ENCODE measurements at regions not wholly inside any gene's neighbourhood (a gene's known extent, or its start where the extent isn't known, plus 50 kb on each side); places are given as distances from the start of the nearest gene placed in this dataset.

DNA sequence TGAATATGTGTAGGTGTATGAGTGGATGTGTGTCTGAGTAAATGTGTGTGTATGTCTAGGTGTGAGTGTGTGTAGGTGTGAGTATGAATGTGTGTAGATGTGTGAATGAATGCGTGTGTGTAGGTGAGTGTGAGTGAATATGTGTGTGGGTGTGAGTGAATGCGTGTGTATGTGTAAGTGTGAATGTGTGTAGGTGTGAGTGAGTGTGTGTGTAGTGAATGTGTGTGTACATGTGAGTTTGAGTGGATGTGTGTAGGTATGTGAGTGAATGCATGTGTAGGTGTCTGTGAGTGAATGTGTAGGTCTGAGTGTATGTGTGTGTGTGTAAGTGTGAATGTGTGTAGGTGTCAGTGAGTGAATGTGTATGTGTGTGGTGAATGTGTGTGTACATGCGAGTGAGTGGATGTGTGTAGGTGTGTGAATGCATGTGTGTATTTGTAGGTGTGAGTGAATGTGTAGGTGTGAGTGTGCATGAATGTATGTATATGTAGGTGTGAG lies 201.0 kb upstream of the ZNF536 start:
- Histone ChIP-seq H3K4me3 (ENCODE audit: low read length) (no peak overlapping the region), H3K27me3 (ENCODE audit: insufficient read depth, low read length) (no peaks in the 10 kb centered on the region), H3K27ac (ENCODE audit: low read length) (no peak overlapping the region)

DNA sequence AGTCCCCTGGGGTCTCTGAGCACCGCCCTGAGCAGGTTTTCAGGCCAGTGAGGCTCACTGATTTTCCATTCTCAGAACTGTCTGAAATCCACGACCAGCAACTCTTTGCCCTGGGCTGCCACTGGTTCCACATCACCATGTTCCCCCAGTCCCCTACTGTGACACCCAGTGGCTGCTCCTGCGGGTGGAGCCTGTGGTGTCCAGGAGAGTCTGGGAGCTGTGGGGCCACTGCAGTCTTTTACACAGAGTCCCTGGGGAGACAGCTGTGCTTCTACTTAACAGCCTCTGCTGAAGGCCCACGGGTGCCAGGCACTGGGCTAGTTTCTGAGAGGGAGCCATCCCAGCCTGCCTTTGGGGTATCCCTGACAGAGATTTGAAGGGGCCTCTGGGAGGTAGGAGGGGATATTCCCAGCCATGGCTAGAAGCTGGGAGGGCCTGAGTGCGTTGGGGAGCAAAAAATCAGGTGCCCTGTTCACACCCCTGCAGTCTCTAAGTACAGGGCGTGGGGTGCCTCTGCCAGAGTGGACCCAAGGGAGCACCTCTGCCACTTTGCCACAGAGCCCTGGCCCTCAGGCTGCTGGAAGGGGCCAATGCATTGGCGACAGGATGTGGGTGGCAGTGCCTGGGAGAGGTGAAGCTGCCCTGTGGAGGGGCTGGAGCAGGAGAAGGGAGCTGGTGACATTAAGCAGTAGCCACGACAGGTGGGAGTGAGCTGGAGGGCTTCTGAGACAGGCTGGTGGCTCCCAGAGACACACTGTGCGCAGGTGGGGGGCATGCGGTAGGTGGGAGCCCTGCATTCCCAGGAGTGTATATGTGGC lies 200.2 kb upstream of the ZNF536 start:
- no peak overlapping the region for H3K9ac ChIP-seq (ENCODE audit: low read depth, low read length)
- no peak overlapping the region for H3K4me3 ChIP-seq (ENCODE audit: low read length)
- H3K9me3 ChIP-seq (ENCODE audit: insufficient read depth, low read depth, low read length) = no peaks in the 10 kb centered on the region
- no peaks in the 10 kb centered on the region for H3K27me3 ChIP-seq (ENCODE audit: insufficient read depth, low read length)
- no peaks in the 10 kb centered on the region for H3K36me3 ChIP-seq (ENCODE audit: insufficient read depth, low read depth, low read length)
- H3K27ac ChIP-seq (ENCODE audit: low read length) = no peak overlapping the region
- H3K4me1 ChIP-seq (ENCODE audit: insufficient read depth, low read length) = no peaks in the 10 kb centered on the region

More for the DNA sequence above, 201.0 kb upstream of the ZNF536 start:
- H3K4me1 ChIP-seq (ENCODE audit: insufficient read depth, low read length) = no peaks in the 10 kb centered on the region
- no peak overlapping the region for H3K9ac ChIP-seq (ENCODE audit: low read depth, low read length)
- no peaks in the 10 kb centered on the region for H3K36me3 ChIP-seq (ENCODE audit: insufficient read depth, low read depth, low read length)
- H3K9me3 ChIP-seq (ENCODE audit: insufficient read depth, low read depth, low read length) = no peaks in the 10 kb centered on the region

DNA sequence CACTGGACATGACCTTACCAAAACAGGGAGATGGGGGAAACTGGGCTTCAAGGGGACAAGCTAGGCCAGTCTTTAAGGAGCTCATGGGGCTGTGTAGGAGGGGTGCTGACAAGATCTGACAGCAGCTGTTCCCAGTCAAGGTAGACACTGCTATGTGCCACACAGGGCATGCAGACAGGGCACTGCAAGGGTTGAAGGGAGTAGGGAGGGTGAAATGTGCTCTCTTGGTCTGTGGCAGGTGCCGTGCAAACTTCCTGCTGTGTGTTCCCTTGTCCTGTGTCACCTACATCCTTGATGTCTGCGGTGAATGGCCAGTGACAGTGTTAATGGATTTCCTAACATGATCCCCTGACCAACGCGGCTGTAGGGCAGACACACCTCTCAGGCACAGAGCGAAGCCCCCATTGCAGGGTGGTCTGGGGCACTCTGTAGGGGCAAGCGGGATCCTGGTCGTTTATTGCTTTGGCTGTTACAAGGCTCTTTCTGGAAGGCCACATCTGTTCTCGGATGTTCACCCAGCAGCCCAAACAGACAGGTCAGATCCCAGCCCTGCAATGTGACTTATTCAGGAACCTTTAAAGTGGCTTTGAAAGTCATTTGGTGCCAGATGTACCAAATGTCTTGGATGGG lies 199.5 kb upstream of the ZNF536 start:
- Histone ChIP-seq H3K4me3 (ENCODE audit: low read length) (no peak overlapping the region), H3K27ac (ENCODE audit: low read length) (no peak overlapping the region), H3K36me3 (ENCODE audit: insufficient read depth, low read depth, low read length) (no peaks in the 10 kb centered on the region), H3K4me1 (ENCODE audit: insufficient read depth, low read length) (no peaks in the 10 kb centered on the region), H3K27me3 (ENCODE audit: insufficient read depth, low read length) (no peaks in the 10 kb centered on the region), H3K9me3 (ENCODE audit: insufficient read depth, low read depth, low read length) (no peaks in the 10 kb centered on the region), H3K9ac (ENCODE audit: low read depth, low read length) (no peak overlapping the region)

DNA sequence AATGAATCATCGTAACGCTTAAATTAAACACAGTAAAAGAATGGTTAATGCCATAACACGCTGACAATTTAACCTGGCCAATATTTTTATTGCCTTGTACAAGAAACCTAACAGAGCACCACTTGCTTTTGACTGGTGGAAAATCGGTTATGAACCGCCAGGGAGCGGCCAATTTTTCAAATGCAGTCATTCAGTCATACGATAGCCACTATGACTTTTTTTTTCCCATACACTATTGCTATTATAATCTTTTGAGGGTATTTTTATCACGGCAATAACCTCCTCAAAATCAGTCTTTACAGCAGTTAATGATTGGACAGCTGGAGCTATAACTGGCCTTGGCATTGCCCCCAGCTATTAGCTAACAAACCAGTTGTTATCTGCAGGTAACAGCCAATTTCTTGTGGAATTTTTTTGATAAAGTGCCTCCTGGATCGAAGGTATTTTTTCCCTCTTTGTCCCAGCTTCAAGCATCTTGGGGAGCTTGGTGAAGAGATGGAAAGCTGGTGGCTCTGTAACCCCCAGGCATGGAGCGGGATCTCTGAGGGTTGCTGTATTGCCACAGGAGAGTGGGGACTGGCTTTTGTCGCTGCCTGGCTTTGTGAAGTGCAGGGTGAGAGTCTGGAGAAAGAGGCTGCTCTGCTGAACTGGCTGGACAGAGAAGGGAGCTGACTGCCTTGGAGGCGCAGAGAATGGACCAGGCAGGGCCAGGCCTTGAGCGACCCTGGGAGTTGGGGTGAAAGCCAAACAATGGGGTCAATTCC lies 198.4 kb upstream of the ZNF536 start:
- Histone ChIP-seq H3K9me3 (ENCODE audit: insufficient read depth, low read depth, low read length) (no peaks in the 10 kb centered on the region), H3K36me3 (ENCODE audit: insufficient read depth, low read depth, low read length) (no peaks in the 10 kb centered on the region), H3K4me1 (ENCODE audit: insufficient read depth, low read length) (no peaks in the 10 kb centered on the region), H3K4me3 (ENCODE audit: low read length) (no peak overlapping the region), H3K27me3 (ENCODE audit: insufficient read depth, low read length) (no peaks in the 10 kb centered on the region), H3K27ac (ENCODE audit: low read length) (no peak overlapping the region), H3K9ac (ENCODE audit: low read depth, low read length) (no peak overlapping the region)

DNA sequence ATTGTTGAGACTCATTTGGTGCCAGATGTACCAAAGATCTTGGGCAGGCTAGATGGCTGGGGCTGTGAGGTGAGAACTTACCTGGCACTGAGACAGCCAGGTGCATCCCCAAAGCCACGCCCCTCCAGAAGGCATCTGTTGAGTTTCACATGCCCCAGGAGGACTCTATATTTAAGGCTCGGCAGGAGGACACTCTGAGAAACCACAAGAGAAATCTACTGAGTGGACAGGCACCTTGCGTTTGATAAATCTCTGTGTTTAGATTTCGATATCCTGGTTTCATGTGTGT lies 197.9 kb upstream of the ZNF536 start:
- no peak overlapping the region for H3K4me3 ChIP-seq (ENCODE audit: low read length)
- no peak overlapping the region for H3K27ac ChIP-seq (ENCODE audit: low read length)
- no peaks in the 10 kb centered on the region for H3K27me3 ChIP-seq (ENCODE audit: insufficient read depth, low read length)
- no peaks in the 10 kb centered on the region for H3K36me3 ChIP-seq (ENCODE audit: insufficient read depth, low read depth, low read length)
- no peaks in the 10 kb centered on the region for H3K4me1 ChIP-seq (ENCODE audit: insufficient read depth, low read length)
- H3K9ac ChIP-seq (ENCODE audit: low read depth, low read length) = no peak overlapping the region
- H3K9me3 ChIP-seq (ENCODE audit: insufficient read depth, low read depth, low read length) = no peaks in the 10 kb centered on the region

DNA sequence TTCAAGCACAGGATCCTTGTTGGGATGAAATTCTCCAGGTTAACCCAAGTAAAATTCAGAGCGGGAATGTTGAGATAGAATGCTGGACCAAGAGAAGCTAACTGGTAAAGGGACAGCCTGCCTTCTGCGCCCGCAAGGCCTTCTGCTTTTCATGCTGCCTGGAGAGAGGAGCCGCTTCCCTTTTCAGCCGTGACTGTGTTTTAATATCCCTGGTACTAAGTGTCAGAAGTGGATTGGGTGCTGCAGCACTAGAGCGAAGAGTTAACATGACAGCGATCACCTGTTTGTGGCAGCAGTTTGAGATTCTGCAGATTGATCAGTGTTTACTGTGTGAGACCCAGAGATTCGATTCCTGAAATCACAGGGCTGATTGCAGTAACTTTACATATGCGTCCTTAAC lies 197.4 kb upstream of the ZNF536 start:
- no peak overlapping the region for H3K27ac ChIP-seq (ENCODE audit: low read length)
- no peaks in the 10 kb centered on the region for H3K9me3 ChIP-seq (ENCODE audit: insufficient read depth, low read depth, low read length)
- H3K4me3 ChIP-seq (ENCODE audit: low read length) = no peak overlapping the region
- no peaks in the 10 kb centered on the region for H3K36me3 ChIP-seq (ENCODE audit: insufficient read depth, low read depth, low read length)
- no peaks in the 10 kb centered on the region for H3K4me1 ChIP-seq (ENCODE audit: insufficient read depth, low read length)
- no peaks in the 10 kb centered on the region for H3K27me3 ChIP-seq (ENCODE audit: insufficient read depth, low read length)
- H3K9ac ChIP-seq (ENCODE audit: low read depth, low read length) = no peak overlapping the region

DNA sequence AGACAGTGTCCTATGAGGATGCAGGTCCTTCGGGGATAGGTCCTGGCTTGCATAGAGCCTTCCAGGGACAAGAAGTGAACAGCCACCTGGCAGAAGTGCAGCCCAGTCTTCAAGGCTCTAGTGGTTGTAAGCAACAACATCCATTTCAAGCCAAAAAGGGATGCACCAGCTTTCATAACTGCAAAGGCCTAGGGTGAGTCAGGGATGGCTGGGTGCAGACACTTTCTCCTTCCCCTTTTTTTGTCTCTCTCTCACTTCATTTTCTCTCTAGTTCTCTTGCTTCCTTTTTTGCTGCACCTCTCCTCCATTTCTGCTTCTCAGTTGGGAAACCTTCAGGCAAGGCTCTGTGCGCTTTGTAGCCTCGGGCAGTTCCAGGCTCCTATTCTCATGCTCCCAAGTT lies 196.2 kb upstream of the ZNF536 start:
- H3K4me1 ChIP-seq (ENCODE audit: insufficient read depth, low read length) = no peaks in the 10 kb centered on the region
- no peak overlapping the region for H3K9ac ChIP-seq (ENCODE audit: low read depth, low read length)
- no peak overlapping the region for H3K4me3 ChIP-seq (ENCODE audit: low read length)
- no peaks in the 10 kb centered on the region; the same call in 1 of the 2 replicates for H3K9me3 ChIP-seq (ENCODE audit: insufficient read depth, low read depth, low read length)
- H3K36me3 ChIP-seq (ENCODE audit: insufficient read depth, low read depth, low read length) = no peaks in the 10 kb centered on the region
- H3K27ac ChIP-seq (ENCODE audit: low read length) = no peak overlapping the region
- H3K27me3 ChIP-seq (ENCODE audit: insufficient read depth, low read length) = no peaks in the 10 kb centered on the region

DNA sequence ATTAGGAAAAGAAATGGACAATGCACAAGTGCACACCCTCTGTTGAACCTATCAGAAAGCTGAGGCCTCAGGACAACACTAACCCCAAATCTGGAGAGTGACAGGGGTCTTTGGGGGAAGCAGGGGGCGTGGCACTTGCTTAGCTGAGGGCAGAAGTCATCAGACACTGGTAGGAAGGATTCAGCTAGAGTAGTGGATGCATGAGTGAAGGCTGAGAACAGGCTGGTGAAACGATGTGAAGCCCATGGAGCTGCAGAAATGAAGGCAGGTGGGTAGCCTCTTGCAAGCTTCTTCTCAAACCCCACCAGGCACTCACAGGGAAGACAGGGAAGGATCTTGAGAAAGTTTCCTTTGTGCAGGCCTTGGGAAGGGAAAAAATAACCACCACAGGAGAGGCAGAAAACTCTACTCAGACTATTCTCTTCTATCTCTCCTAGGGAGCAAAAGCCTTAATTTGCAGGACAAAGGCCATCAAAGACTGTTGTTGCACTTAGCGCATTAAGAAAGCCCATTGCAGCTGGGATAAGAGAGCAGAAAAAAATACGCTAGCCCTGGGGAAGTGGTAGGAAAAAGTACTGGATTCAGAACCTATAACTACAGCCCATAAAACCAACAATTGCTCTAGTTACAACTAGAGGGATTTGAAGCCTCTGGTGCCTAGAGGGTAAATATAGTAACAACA lies 193.3 kb upstream of the ZNF536 start:
- Histone ChIP-seq H3K27me3 (ENCODE audit: insufficient read depth, low read length) (no peaks in the 10 kb centered on the region), H3K9ac (ENCODE audit: low read depth, low read length) (no peak overlapping the region), H3K4me3 (ENCODE audit: low read length) (0 out of 2 replicates have a peak overlapping the region, but pooled peaks have one; percentile 24), H3K9me3 (ENCODE audit: insufficient read depth, low read depth, low read length) (peaks cover 14% of the 10 kb centered on the region), H3K27ac (ENCODE audit: low read length) (no peak overlapping the region), H3K36me3 (ENCODE audit: insufficient read depth, low read depth, low read length) (no peaks in the 10 kb centered on the region), H3K4me1 (ENCODE audit: insufficient read depth, low read length) (no peaks in the 10 kb centered on the region)

DNA sequence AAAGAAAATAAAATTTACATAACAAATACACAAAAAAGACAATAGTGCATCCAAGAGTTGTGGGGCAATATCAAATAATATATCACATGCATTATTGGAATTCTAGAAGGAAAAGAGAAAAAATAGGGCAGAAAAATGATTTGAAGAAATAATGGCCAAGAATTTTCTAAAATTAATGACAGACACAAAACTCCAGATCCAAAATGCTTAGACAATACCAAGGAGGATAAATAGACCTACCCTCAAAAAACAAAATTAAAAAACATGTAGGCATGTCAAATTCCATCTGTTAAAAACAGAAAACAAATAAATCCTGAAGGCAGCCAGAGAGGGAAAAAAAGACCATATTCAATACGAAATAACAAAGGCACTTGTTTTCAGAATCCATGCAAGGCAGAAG lies 191.5 kb upstream of the ZNF536 start:
- H3K9me3 ChIP-seq (ENCODE audit: insufficient read depth, low read depth, low read length) = peaks cover 15% of the 10 kb centered on the region
- no peak overlapping the region for H3K27ac ChIP-seq (ENCODE audit: low read length)
- no peaks in the 10 kb centered on the region for H3K27me3 ChIP-seq (ENCODE audit: insufficient read depth, low read length)
- H3K36me3 ChIP-seq (ENCODE audit: insufficient read depth, low read depth, low read length) = no peaks in the 10 kb centered on the region
- no peaks in the 10 kb centered on the region for H3K4me1 ChIP-seq (ENCODE audit: insufficient read depth, low read length)
- H3K4me3 ChIP-seq (ENCODE audit: low read length) = no peak overlapping the region
- H3K9ac ChIP-seq (ENCODE audit: low read depth, low read length) = no peak overlapping the region

DNA sequence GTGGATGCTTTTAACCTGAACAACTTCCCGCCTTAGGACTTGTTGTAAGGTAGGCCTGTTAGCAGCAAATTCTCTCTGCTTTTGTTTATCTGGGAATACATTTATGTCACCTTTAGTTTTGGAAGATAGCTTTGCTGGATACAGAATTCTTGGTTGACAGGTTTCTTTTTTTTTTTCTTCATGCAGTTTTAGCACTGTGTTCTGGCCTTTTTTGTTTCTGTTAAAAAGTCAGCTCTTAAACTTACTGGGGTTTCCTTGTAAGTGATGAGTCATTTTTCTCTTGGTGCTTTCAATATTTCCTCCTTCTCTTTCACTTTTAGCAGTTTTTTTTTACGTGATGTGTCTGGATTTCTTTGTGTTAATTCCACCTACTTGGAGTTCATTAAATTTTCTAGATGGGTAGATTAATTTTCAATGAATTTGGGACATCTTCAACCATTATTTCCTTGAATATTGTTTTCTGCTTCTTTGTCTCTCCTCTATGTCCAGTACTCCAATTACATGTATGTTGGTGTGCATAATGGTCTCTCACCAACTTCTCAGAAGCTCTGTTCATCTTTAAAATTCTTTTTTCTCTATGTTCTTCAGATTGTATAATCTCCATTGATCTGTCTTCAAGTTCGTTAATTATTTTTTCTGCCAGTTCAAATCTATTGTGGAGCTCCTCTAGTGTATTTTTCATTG lies 188.2 kb upstream of the ZNF536 start:
- Histone ChIP-seq H3K9me3 (ENCODE audit: insufficient read depth, low read depth, low read length) (peaks cover 15% of the 10 kb centered on the region), H3K27ac (ENCODE audit: low read length) (no peak overlapping the region), H3K9ac (ENCODE audit: low read depth, low read length) (no peak overlapping the region), H3K27me3 (ENCODE audit: insufficient read depth, low read length) (no peaks in the 10 kb centered on the region), H3K4me1 (ENCODE audit: insufficient read depth, low read length) (no peaks in the 10 kb centered on the region), H3K4me3 (ENCODE audit: low read length) (no peak overlapping the region), H3K36me3 (ENCODE audit: insufficient read depth, low read depth, low read length) (no peaks in the 10 kb centered on the region)

DNA sequence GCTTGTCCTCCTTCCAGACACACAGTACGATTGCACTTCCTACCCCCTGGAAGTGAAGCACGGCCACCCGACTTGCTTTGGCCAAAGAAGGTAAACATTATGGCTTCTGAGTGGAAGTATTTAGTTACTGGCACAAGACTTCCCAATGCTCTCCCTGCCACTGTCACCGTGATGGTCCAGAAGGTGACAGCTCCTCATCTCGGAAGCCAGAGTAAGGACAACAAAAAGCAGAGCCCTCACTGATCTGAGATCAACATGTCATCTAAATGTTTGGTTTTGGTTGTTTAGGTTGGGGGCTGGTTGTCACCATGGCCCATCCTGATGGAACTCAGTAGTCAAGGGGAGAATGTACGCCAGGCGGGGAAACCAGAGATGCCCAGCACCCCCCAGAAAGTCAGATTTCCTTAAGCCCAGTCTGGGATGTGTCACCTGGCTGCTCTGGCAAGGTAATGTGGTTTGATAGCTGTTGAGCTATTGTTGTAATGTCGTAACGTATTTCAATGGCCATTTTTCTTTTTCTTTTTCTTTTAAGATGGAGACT lies 170.1 kb upstream of the ZNF536 start:
- H3K4me3 ChIP-seq (ENCODE audit: low read length) = no peak overlapping the region
- H3K27me3 ChIP-seq (ENCODE audit: insufficient read depth, low read length) = no peaks in the 10 kb centered on the region
- H3K9me3 ChIP-seq (ENCODE audit: insufficient read depth, low read depth, low read length) = no peaks in the 10 kb centered on the region
- H3K4me1 ChIP-seq (ENCODE audit: insufficient read depth, low read length) = no peaks in the 10 kb centered on the region
- H3K36me3 ChIP-seq (ENCODE audit: insufficient read depth, low read depth, low read length) = no peaks in the 10 kb centered on the region
- no peak overlapping the region for H3K27ac ChIP-seq (ENCODE audit: low read length)
- H3K9ac ChIP-seq (ENCODE audit: low read depth, low read length) = no peak overlapping the region
